Hepatocyte (in vitro differentiated cells): ENCODE measurements at regions not wholly inside any gene's neighbourhood (a gene's known extent, or its start where the extent isn't known, plus 50 kb on each side); places are given as distances from the start of the nearest gene placed in this dataset.
"Not testable (repeated sequence)": the region's sequence is repeated elsewhere in the genome, so short reads cannot be mapped to it uniquely, and the experiment has no call there.

Experiments used
- CTCF ChIP-seq: fragments of 200-600 bp; sonication (generic); IDR thresholded peaks from 2 replicates; pipeline ENCODE4 v1.5.1; 2016; ENCODE audit warnings: antibody characterized with exemption, mild to moderate bottlenecking; ENCODE audit not compliant: poor library complexity
- EZH2 ChIP-seq: fragments of 200-600 bp; sonication (generic); IDR thresholded peaks from 2 replicates; pipeline ENCODE4 v1.6.1; 2016; ENCODE audit warnings: antibody characterized with exemption, mild to moderate bottlenecking, borderline replicate concordance

- not testable (repeated sequence) for TF ChIP-seq CTCF, EZH2
Observed at GRCh38 chr3:166842784-166843183, 537.3 kb downstream of the ZBBX start.
